Activated gamma-delta T cell treated with anti-CD3 and anti-CD28 coated beads, Interleukin-2, amount 50 U/mL, for 16 hours (primary cell): ENCODE measurements at regions not wholly inside any gene's neighbourhood (a gene's known extent, or its start where the extent isn't known, plus 50 kb on each side); places are given as distances from the start of the nearest gene placed in this dataset.

Experiments used
- DNase-seq: peaks from one replicate; pipeline ENCODE4 v3.0.0-alpha.2; 2020; ENCODE audit warnings: low read depth

GRCh38 chr2:41913921-41914609 lies 133.8 kb upstream of the PKDCC start:
- no peak for DNase-seq

- DNase-seq = no peak
Measured at GRCh38 chr2:41914936-41915335, 132.9 kb upstream of the PKDCC start.

GRCh38 chr2:41916177-41916576 lies 131.6 kb upstream of the PKDCC start:
- DNase-seq = no peak

GRCh38 chr2:41917587-41917986 lies 130.2 kb upstream of the PKDCC start:
- DNase-seq = no peak

GRCh38 chr2:41919135-41919534 lies 128.7 kb upstream of the PKDCC start:
- no peak for DNase-seq

GRCh38 chr2:41920181-41920580 lies 127.6 kb upstream of the PKDCC start:
- DNase-seq = no peak

- DNase-seq = no peak
Measured at GRCh38 chr2:41920812-41921211, 127.0 kb upstream of the PKDCC start.

GRCh38 chr2:41922177-41922576 lies 125.6 kb upstream of the PKDCC start:
- no peak for DNase-seq

GRCh38 chr2:41923156-41923786 lies 124.5 kb upstream of the PKDCC start:
- no peak for DNase-seq

- no peak for DNase-seq
Measured at GRCh38 chr2:41924024-41924423, 123.8 kb upstream of the PKDCC start.

GRCh38 chr2:41924709-41925408 lies 123.0 kb upstream of the PKDCC start:
- DNase-seq = no peak

GRCh38 chr2:41925712-41926111 lies 122.1 kb upstream of the PKDCC start:
- no peak for DNase-seq

GRCh38 chr2:41926614-41927580 lies 120.9 kb upstream of the PKDCC start:
- DNase-seq = no peak

GRCh38 chr2:41927581-41928264 lies 120.1 kb upstream of the PKDCC start:
- no peak for DNase-seq

GRCh38 chr2:41928526-41928925 lies 119.3 kb upstream of the PKDCC start:
- no peak for DNase-seq

- DNase-seq = no peak
Measured at GRCh38 chr2:41930807-41931566, 116.8 kb upstream of the PKDCC start.

- DNase-seq = no peak
Measured at GRCh38 chr2:41932241-41933045, 115.4 kb upstream of the PKDCC start.

- no peak for DNase-seq
Measured at GRCh38 chr2:41933046-41933420, 114.8 kb upstream of the PKDCC start.

- DNase-seq = no peak
Measured at GRCh38 chr2:41933585-41934320, 114.1 kb upstream of the PKDCC start.
